GM18907 (cell line): ENCODE measurements at regions not wholly inside any gene's neighbourhood (a gene's known extent, or its start where the extent isn't known, plus 50 kb on each side); places are given as distances from the start of the nearest gene placed in this dataset.

Experiments
- ATAC-seq: cut with Tn5 transposase; IDR thresholded peaks from one replicate; pipeline ENCODE4 v1.9.1; 2021; ENCODE audit warnings: mild to moderate bottlenecking, moderate library complexity; ENCODE audit not compliant: unreplicated experiment

- ATAC-seq, result no peak
Observed at GRCh38 chr6:167532410-167533288, 207.8 kb downstream of the TTLL2 start.

- no peak for ATAC-seq
Observed at GRCh38 chr6:167533851-167534250, 209.0 kb downstream of the TTLL2 start.

GRCh38 chr6:167537816-167538215 is 212.9 kb downstream of the TTLL2 start:
- ATAC-seq, result no peak

DNA sequence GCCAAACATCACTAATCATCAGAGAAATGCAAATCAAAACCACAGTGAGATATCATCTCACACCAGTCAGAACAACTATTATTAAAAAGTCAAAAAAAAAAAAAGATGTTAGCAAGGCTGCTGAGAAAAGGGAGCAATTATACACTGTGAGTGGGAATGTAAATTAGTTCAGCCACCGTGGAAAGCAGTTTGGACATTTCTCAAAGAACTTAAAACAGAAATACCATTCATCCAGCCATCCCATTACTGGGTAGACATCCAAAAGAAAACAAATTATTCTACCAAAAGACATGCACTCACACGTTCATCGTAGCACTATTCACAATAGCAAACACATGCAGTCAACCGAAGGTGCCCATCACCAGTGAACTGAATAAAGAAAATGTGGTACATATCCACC is 213.9 kb downstream of the TTLL2 start:
- no peak for ATAC-seq

DNA sequence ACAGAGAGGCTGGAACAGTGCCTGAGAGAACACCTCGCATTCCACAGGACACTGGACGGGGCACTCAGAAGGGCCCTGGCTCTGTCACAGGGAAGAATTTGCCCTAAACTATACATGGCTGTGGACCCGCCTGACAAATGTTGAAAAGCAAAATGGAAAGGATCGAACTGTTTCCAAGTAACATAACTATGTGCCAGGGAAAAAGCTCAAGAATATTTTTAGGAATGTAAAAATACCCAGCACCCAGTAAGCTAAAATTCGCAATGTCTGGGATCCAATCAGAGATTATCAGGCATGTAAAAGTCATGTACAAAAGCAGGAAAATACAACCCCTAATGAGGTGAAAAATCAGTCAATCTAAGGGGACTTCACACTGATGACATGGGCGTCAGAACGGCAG is 215.9 kb downstream of the TTLL2 start:
- no peak for ATAC-seq

DNA sequence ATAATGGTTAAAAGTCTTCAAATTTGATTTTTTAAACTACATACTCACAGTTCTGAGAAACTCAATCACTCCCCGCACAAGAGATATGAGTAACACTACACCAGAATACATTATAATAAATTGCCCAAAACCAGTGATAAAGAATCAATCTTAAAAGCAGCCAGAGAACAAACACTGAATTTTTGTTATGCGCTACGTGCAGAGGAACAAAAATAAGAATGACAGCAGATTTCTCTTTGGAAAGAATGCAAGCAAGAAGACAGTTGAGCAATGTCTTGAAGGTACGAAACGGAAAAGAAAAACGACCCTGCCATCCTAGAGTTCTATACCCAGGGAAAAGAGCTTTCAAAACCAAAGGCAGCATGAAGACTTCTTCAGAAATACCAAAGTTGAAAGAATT is 216.7 kb downstream of the TTLL2 start:
- no peak for ATAC-seq

GRCh38 chr6:167543602-167544497 is 219.0 kb downstream of the TTLL2 start:
- ATAC-seq, result no peak

GRCh38 chr6:167546611-167547327 is 221.9 kb downstream of the TTLL2 start:
- ATAC-seq, result no peak

- ATAC-seq, result no peak
Observed at GRCh38 chr6:167547328-167547692, 222.4 kb downstream of the TTLL2 start.

- no peak for ATAC-seq
Observed at GRCh38 chr6:167547751-167548150, 222.9 kb downstream of the TTLL2 start.

DNA sequence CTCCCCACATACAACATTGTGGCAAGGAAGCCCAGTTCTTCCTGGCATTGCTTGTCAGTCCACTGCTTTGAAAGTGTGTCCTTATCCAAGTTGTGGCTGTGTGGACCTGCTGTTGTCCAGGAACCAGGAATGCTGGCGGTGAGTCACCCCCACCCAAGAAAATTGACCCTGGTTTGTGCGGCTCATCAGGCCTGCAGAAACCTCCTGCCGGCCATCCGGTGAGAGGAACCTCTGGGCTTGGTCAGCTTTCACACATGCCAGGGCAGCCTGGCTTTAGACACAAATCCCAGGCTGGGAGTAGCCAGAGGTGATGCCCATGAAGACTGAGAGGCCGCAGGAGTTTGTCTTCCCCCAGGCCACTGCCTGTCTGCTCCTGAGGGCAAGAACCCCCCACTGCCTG is 223.6 kb downstream of the TTLL2 start:
- ATAC-seq, result no peak

DNA sequence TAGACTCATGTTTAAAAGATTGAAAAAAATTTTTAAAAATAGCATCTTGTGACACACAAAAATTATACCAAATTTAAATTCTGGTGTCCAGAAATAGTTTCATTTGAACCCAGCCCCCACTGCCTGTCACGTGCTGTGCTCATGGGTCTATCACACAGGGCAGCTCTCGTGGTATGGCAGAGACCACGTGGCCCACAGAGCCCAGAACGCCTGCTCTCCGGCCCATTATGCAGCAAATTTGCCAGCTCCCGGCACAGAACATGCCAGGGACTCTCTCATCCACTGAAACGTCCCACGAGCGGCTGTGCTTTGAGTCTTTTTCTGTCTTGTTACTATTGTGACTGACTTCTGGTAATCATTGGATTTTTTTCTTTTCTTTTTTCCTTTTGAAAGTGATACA is 224.3 kb downstream of the TTLL2 start:
- no peak for ATAC-seq

- ATAC-seq, result no peak
Observed at GRCh38 chr6:167550941-167551627, 226.2 kb downstream of the TTLL2 start.

DNA sequence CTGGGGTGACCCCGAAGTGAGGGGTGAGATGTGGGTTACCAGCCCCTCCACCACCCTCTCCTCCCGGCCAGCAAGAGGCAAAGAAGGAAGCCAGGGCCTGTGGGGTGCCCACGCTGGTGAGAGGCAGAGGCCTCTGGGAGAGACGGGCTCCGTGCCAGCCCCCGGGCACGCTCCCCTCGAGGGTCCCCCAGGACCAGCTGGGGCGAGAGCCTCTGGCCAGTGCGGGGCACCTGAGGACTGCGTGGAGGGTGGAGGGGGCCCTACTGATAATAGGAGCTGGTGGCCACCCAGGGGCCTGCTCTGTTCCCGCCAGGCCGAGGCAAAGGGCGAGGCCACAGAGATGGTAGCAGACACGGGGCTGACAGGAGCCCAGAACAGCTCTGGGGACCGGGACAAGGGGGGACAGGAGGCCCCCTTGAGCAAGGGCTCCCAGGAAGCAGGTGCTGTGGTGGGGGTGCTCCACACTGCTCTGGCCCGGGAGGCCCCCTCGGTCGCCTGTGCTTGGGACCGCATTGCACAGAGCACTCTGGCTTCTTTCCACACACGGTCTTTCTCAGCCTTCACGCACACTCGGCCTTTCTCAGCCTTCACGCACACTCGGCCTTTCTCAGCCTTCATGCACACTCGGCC is 226.9 kb downstream of the TTLL2 start:
- no peak for ATAC-seq

- ATAC-seq, result no peak
Observed at GRCh38 chr6:167552258-167552630, 227.4 kb downstream of the TTLL2 start.

DNA sequence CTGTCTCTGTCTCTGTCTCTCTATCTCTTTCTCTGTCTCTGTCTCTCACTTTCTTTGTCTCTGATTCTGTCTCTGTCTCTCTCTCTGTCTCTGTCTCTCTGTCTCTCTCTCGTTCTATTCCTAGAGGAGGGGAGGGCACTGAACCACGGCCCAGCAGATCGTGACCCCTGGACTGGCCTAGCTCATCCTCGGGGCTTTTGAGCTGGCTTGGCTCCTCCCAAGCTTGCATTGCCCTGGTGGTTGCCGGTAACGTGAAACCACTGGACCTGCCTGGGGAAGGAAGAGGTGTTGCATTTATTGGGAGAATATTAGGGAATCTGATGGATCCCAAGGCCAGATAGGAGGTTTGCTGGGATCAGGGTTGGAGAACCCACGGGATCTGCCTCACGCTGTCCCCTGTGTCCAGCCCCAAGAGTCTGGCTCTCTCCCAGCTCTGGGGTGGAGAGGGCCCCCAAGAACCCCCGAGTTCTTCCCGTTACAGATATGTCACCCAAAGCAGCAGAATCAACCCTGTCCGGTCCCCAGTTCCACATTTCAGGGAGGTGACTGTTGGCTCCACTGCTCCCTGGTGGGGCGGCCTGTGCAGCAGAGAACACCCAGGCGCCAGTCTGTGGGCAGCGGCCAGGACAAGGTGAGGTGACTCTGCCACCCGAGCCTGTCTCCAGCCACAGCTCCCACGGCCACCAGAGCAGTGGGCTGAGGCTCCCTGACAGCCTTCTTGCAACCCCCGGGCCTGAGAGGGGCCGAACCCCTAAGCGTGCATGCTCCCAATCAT is 228.3 kb downstream of the TTLL2 start:
- no peak for ATAC-seq

DNA sequence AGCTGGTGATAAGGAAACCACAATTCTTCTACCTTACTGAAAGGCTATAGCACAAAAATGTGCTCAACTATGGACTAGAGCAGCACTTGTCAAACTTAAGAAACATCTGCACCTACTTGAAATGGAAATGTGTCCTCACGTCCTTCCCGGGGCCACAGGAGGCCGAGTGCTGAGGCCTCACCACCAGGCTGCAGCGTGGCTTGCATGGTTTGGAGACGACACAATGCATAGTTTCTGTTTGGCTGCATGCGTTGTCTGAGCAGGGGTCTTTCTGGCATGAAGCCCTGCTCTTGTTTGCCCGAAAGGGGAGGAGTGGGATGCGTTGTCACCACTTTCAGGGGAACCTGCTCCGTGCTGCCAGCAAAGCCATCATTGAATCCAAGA is 228.8 kb downstream of the TTLL2 start:
- no peak for ATAC-seq

DNA sequence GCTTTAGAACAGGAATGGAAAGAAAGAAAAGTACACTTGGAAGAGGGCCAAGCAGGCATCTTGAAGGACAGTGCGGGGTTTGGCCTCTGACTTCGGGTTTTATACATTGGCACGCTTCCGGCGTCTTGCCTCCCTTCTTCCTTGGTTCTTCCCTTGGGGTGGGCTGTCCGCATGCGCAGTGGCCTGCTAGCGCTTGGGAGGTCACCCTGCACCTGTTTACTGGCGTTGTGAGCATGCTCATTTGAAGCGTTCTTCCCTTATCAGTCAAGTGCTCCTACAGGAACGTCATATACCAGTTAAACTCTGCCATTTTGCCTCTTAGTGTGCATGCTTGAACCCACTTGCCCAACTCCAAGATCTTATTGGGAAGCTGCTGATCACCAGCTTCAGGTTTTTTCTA is 230.0 kb downstream of the TTLL2 start:
- ATAC-seq, result no peak

GRCh38 chr6:167555836-167556235 is 230.9 kb downstream of the TTLL2 start:
- ATAC-seq, result no peak

GRCh38 chr6:167557675-167558074 is 232.8 kb downstream of the TTLL2 start:
- no peak for ATAC-seq
